Large intestine (tissue), 3 donors: ENCODE measurements at regions not wholly inside any gene's neighbourhood (a gene's known extent, or its start where the extent isn't known, plus 50 kb on each side); places are given as distances from the start of the nearest gene placed in this dataset.

Experiments
- DNase-seq, 2 donors: peaks; one replicate each; pipeline versions ENCODE4 v3.0.0 to v3.0.0-alpha.2; 2013
- H3K27ac ChIP-seq: one replicate; pipeline ENCODE4 v1.5.1; 2013; ENCODE audit warnings: low read length
- H3K27me3 ChIP-seq: 2 replicates; pipeline ENCODE4 v1.6.1; 2013; ENCODE audit warnings: low read length; ENCODE audit not compliant: control insufficient read depth, insufficient read depth
- H3K36me3 ChIP-seq: 2 replicates; pipeline ENCODE4 v1.6.1; 2013; ENCODE audit warnings: low read length; ENCODE audit not compliant: control insufficient read depth, insufficient read depth
- H3K4me1 ChIP-seq: one replicate; pipeline ENCODE4 v1.6.1; 2013; ENCODE audit warnings: low read length; ENCODE audit not compliant: control insufficient read depth, insufficient read depth
- H3K4me3 ChIP-seq: one replicate; pipeline ENCODE4 v1.5.1; 2013; ENCODE audit warnings: low read length
- H3K9me3 ChIP-seq: one replicate; pipeline ENCODE4 v1.6.1; 2013; ENCODE audit warnings: mild to moderate bottlenecking, low read depth, low read length, moderate library complexity; ENCODE audit not compliant: control insufficient read depth
- WGBS: methylation state at CpG from one replicate; pipeline ENCODE4 v1.1.5; 2013; ENCODE audit warnings: low lambda C conversion rate; ENCODE audit not compliant: insufficient coverage; 5-methylcytosine and 5-hydroxymethylcytosine counted together

- H3K4me1 ChIP-seq = peaks cover 10% of the 10 kb centered on the region
- WGBS = no CpG with 5 or more reads among the region's 3 CpGs
Observed at GRCh38 chr3:194865061-194865460, 179.4 kb downstream of the FAM43A start.

DNA sequence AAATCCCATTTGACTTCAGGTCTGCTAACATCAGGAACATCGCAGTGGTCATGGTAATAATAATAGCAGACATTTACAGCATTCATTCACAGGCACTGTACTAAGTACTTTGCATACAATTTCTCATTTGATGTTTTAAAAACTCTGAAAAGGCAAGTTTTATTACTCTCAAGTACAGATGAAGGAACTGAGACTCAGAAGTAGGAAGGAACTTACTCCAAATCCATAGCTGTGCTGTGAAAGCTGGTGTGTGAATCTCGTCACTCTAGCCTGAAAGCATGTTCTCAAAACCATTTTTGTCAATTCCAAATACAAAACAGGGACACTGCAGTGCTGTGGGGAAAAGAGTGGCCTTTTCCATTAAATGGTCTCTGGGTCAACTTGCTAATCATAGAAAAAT, 179.9 kb downstream of the FAM43A start:
- Histone ChIP-seq H3K4me3 (no peak overlapping the region), H3K27ac (no peak overlapping the region), H3K9me3 (no peaks in the 10 kb centered on the region), H3K36me3 (no peaks in the 10 kb centered on the region), H3K4me1 (peaks cover 13% of the 10 kb centered on the region), H3K27me3 (no peaks in the 10 kb centered on the region)
- WGBS = no CpG with 5 or more reads among the region's 2 CpGs
- no peak for DNase-seq

More at GRCh38 chr3:194865061-194865460, 179.4 kb downstream of the FAM43A start:
- H3K27me3 ChIP-seq = no peaks in the 10 kb centered on the region
- H3K27ac ChIP-seq = no peak overlapping the region
- DNase-seq = no peak
- H3K4me3 ChIP-seq = no peak overlapping the region
- H3K36me3 ChIP-seq = no peaks in the 10 kb centered on the region
- no peaks in the 10 kb centered on the region for H3K9me3 ChIP-seq

GRCh38 chr3:194866236-194866635, 180.6 kb downstream of the FAM43A start:
- Histone ChIP-seq H3K27me3 (no peaks in the 10 kb centered on the region), H3K36me3 (no peaks in the 10 kb centered on the region), H3K27ac (no peak overlapping the region), H3K9me3 (no peaks in the 10 kb centered on the region), H3K4me1 (peaks cover 19% of the 10 kb centered on the region), H3K4me3 (no peak overlapping the region)
- no peak for DNase-seq
- 84% methylated on average over 3 of the region's 4 CpGs for WGBS

DNA sequence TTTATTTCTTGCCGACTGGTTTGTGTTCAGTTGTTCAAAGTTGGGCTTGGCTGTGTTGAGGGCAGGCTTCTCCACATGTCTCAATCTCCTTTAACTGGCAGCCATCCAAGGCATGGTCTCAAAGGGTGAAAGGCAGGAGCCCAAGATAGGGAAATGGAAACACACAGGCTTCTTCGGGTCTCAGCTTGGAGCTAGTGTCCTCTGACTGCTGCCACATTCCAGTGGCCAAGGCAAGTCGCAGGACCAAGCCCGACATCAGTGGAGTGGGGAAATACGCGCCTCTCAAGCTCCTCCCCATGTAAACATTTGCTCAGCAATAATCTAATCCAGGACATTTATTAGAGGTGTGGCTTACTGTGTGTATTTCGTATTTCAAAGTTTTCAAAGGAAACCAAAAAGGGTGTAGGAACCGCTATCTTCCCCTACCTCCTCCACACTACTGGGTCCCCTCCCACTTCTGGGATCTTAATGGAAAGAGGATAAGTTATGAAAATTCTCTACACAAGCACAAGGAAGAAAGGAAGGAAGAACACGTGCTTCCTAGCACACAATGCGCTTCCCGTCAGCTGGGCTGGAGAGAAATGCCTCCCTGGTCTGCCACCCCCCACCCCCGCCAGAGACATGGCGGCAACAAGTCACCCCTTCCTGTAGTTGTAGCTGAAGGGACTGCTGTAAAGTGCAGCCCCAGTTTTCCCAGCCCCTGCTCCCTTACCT, 181.7 kb downstream of the FAM43A start:
- no peaks in the 10 kb centered on the region for H3K36me3 ChIP-seq
- H3K4me1 ChIP-seq = peaks cover 31% of the 10 kb centered on the region
- no CpG with 5 or more reads among the region's 13 CpGs for WGBS
- no peaks in the 10 kb centered on the region for H3K9me3 ChIP-seq
- no peaks in the 10 kb centered on the region for H3K27me3 ChIP-seq
- DNase-seq = peak; percentile 55 to 85
- no peak overlapping the region for H3K27ac ChIP-seq
- no peak overlapping the region for H3K4me3 ChIP-seq

GRCh38 chr3:194868831-194869230, 183.1 kb downstream of the FAM43A start:
- no peaks in the 10 kb centered on the region for H3K36me3 ChIP-seq
- no peak overlapping the region for H3K27ac ChIP-seq
- no peak overlapping the region for H3K4me3 ChIP-seq
- peaks cover 32% of the 10 kb centered on the region for H3K4me1 ChIP-seq
- no CpG with 5 or more reads among the region's 11 CpGs for WGBS
- no peak for DNase-seq
- no peaks in the 10 kb centered on the region for H3K27me3 ChIP-seq
- no peaks in the 10 kb centered on the region for H3K9me3 ChIP-seq

- H3K27ac ChIP-seq = no peak overlapping the region
Observed at GRCh38 chr3:194869482-194870169, 183.9 kb downstream of the FAM43A start.

DNA sequence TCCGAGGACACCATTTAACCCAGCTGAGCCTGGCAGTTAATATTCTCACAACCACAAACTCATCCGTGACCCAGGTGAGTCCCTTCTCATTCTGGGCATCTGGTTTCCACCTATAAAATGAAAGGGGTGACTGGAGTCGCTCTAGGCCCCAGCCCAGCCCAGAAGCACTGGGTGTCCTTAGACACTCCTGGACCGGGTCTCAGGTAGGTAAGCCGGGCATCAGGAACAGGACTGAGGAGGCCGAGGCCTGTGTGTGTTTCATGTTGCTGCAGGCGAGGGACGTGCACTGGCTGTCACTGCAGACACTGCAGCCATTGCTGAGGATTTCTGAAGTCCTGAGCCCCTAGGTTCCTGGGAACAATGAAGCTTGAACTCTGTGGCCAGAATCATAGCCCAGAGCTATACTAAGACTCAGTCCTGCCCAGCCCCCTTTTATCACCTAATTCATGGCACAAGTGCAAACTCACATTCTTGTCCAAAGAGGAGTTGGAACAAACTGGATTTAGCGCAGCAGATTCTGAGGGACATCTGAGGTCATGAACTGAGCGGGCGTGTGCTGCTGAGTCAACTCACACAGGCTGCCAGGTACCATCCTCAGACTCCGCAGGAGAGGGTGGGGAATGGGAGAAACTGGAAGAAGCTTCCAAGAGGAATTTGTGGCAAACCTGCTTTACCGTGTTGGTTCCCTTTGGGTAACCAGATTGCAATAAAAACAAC, 184.9 kb downstream of the FAM43A start:
- H3K4me3 ChIP-seq = no peak overlapping the region
- WGBS = no CpG with 5 or more reads among the region's 13 CpGs
- H3K27me3 ChIP-seq = no peaks in the 10 kb centered on the region
- H3K27ac ChIP-seq = no peak overlapping the region
- peak in 1 of 2 donors; percentile 50 for DNase-seq
- H3K9me3 ChIP-seq = no peaks in the 10 kb centered on the region
- H3K36me3 ChIP-seq = no peaks in the 10 kb centered on the region
- peaks cover 32% of the 10 kb centered on the region for H3K4me1 ChIP-seq

More at GRCh38 chr3:194869482-194870169, 183.9 kb downstream of the FAM43A start:
- no peak for DNase-seq
- H3K4me3 ChIP-seq = no peak overlapping the region
- H3K27me3 ChIP-seq = no peaks in the 10 kb centered on the region
- no peaks in the 10 kb centered on the region for H3K9me3 ChIP-seq
- no peaks in the 10 kb centered on the region for H3K36me3 ChIP-seq
- no CpG with 5 or more reads among the region's 14 CpGs for WGBS
- peaks cover 32% of the 10 kb centered on the region for H3K4me1 ChIP-seq

GRCh38 chr3:194871143-194871863, 185.6 kb downstream of the FAM43A start:
- Histone ChIP-seq H3K36me3 (no peaks in the 10 kb centered on the region), H3K27me3 (no peaks in the 10 kb centered on the region), H3K4me3 (no peak overlapping the region), H3K9me3 (no peaks in the 10 kb centered on the region), H3K4me1 (peaks cover 32% of the 10 kb centered on the region), H3K27ac (peak overlapping the region; percentile 41)
- DNase-seq = peak; percentile 80
- no CpG with 5 or more reads among the region's 13 CpGs for WGBS

GRCh38 chr3:194871864-194872668, 186.4 kb downstream of the FAM43A start:
- no peaks in the 10 kb centered on the region for H3K9me3 ChIP-seq
- no peak for DNase-seq
- peak overlapping the region; percentile 41 for H3K27ac ChIP-seq
- no peaks in the 10 kb centered on the region for H3K36me3 ChIP-seq
- no peak overlapping the region for H3K4me3 ChIP-seq
- WGBS = 67% methylated on average over 2 of the region's 14 CpGs
- H3K4me1 ChIP-seq = peaks cover 30% of the 10 kb centered on the region
- H3K27me3 ChIP-seq = no peaks in the 10 kb centered on the region
